ENCODE measurements at regions not wholly inside any gene's neighbourhood (a gene's known extent, or its start where the extent isn't known, plus 50 kb on each side); places are given as distances from the start of the nearest gene placed in this dataset.
"Not testable (repeated sequence)": the region's sequence is repeated elsewhere in the genome, so short reads cannot be mapped to it uniquely, and the experiment has no call there.

GRCh38 chr16:48790151-48790550, 180.2 kb upstream of the N4BP1 start:
- in situ Hi-C loops (cut with MboI; ENCODE audit: low sequenced_read_pairs), result no loop called here

- in situ Hi-C loops (cut with MboI; ENCODE audit: low sequenced_read_pairs), result no loop called here
These were observed 178.5 kb upstream of the N4BP1 start for GRCh38 chr16:48788475-48788874.

- in situ Hi-C loops (cut with MboI; ENCODE audit: low sequenced_read_pairs), result no loop called here
These were observed 135.6 kb upstream of the N4BP1 start for GRCh38 chr16:48745541-48745940.

GRCh38 chr16:48740964-48741363, 131.0 kb upstream of the N4BP1 start:
- in situ Hi-C loops (cut with MboI; ENCODE audit: low sequenced_read_pairs), result no loop called here

GRCh38 chr16:48734220-48734619, 124.2 kb upstream of the N4BP1 start:
- in situ Hi-C loops (cut with MboI; ENCODE audit: low sequenced_read_pairs), result no loop called here

GRCh38 chr16:48704710-48705109, 94.7 kb upstream of the N4BP1 start:
- in situ Hi-C loops (cut with MboI; ENCODE audit: low sequenced_read_pairs), result no loop called here

- in situ Hi-C loops (cut with MboI; ENCODE audit: low sequenced_read_pairs), result no loop called here
These were observed 77.5 kb upstream of the N4BP1 start for GRCh38 chr16:48687421-48688038.

- in situ Hi-C loops (cut with MboI; ENCODE audit: low sequenced_read_pairs), result no loop called here
These were observed 74.2 kb upstream of the N4BP1 start for GRCh38 chr16:48684148-48684547.

GRCh38 chr16:48682971-48683370, 73.0 kb upstream of the N4BP1 start:
- in situ Hi-C loops (cut with MboI; ENCODE audit: low sequenced_read_pairs), result no loop called here

GRCh38 chr16:48681520-48681919, 71.5 kb upstream of the N4BP1 start:
- in situ Hi-C loops (cut with MboI; ENCODE audit: low sequenced_read_pairs), result no loop called here

GRCh38 chr16:48680881-48681280, 70.9 kb upstream of the N4BP1 start:
- in situ Hi-C loops (cut with MboI; ENCODE audit: low sequenced_read_pairs), result no loop called here

GRCh38 chr16:48676836-48677235, 66.9 kb upstream of the N4BP1 start:
- in situ Hi-C loops (cut with MboI; ENCODE audit: low sequenced_read_pairs), result no loop called here

GRCh38 chr16:48668184-48668583, 58.2 kb upstream of the N4BP1 start:
- in situ Hi-C loops (cut with MboI; ENCODE audit: low sequenced_read_pairs), result not testable (repeated sequence)

GRCh38 chr16:48659940-48660339, 50.0 kb upstream of the N4BP1 start:
- in situ Hi-C loops (cut with MboI; ENCODE audit: low sequenced_read_pairs), result no loop called here

Data from HL-60/S4 treated with phorbol 12-myristate 13-acetate at 8.2 ng/mL for 4 days and 3 days (cell line).